HEK293 (cell line): ENCODE measurements at regions not wholly inside any gene's neighbourhood (a gene's known extent, or its start where the extent isn't known, plus 50 kb on each side); places are given as distances from the start of the nearest gene placed in this dataset.

Experiments
- TCF7L2 ChIP-seq: IDR thresholded peaks from 2 replicates; pipeline ENCODE4 v1.6.1; 2011; ENCODE audit warnings: low read depth, mild to moderate bottlenecking, inconsistent platforms, low read length, moderate library complexity, borderline replicate concordance
- ZNF488 ChIP-seq: fragments of 450-650 bp; formaldehyde crosslinking; IDR thresholded peaks from 2 replicates; pipeline ENCODE4 v1.5.1; 2016; ENCODE audit warnings: missing biosample characterization, missing genetic modification characterization
- ZNF776 ChIP-seq: fragments of 450-650 bp; formaldehyde crosslinking; IDR thresholded peaks from 2 replicates; pipeline ENCODE4 v1.5.0; 2017; ENCODE audit warnings: missing biosample characterization, missing genetic modification characterization, borderline replicate concordance
- TF ChIP-seq, protein P1 (sequence below): fragments of 450-650 bp; formaldehyde crosslinking; IDR thresholded peaks from 2 replicates; pipeline ENCODE4 v1.5.1; 2016; ENCODE audit warnings: missing biosample characterization, missing genetic modification characterization
- TF ChIP-seq, protein P2 (sequence below): fragments of 450-650 bp; formaldehyde crosslinking; IDR thresholded peaks from 2 replicates; pipeline ENCODE4 v1.5.1; 2016; ENCODE audit warnings: missing biosample characterization, missing genetic modification characterization

DNA sequence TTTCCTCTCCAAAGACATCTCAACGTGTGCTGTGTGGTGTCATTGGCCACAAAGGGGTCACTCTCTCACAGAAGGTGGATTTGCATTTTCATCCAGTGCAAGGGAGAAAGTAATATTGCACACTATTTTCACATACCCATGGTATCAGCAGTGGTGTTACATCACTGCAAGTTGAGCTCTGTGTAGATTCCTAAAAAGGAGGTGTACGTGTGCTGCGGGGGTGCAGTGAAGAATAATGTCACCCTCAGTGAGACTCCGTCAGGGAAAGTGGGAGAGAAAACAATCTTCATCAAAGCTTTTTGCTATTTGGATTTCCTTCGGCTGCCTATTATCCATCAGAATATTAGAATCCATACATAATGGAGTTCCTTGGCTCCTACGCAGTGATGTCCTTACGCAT lies 733.8 kb upstream of the FANCL start:
- no peak for TF ChIP-seq TCF7L2
- TF ChIP-seq, protein P1, sequence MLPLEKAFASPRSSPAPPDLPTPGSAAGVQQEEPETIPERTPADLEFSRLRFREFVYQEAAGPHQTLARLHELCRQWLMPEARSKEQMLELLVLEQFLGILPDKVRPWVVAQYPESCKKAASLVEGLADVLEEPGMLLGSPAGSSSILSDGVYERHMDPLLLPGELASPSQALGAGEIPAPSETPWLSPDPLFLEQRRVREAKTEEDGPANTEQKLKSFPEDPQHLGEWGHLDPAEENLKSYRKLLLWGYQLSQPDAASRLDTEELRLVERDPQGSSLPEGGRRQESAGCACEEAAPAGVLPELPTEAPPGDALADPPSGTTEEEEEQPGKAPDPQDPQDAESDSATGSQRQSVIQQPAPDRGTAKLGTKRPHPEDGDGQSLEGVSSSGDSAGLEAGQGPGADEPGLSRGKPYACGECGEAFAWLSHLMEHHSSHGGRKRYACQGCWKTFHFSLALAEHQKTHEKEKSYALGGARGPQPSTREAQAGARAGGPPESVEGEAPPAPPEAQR (tag by site-specific recombination), result no peak
- no peak for TF ChIP-seq ZNF488 (tag by site-specific recombination)
- no peak for TF ChIP-seq ZNF776 (tag by site-specific recombination)
- TF ChIP-seq, protein P2, sequence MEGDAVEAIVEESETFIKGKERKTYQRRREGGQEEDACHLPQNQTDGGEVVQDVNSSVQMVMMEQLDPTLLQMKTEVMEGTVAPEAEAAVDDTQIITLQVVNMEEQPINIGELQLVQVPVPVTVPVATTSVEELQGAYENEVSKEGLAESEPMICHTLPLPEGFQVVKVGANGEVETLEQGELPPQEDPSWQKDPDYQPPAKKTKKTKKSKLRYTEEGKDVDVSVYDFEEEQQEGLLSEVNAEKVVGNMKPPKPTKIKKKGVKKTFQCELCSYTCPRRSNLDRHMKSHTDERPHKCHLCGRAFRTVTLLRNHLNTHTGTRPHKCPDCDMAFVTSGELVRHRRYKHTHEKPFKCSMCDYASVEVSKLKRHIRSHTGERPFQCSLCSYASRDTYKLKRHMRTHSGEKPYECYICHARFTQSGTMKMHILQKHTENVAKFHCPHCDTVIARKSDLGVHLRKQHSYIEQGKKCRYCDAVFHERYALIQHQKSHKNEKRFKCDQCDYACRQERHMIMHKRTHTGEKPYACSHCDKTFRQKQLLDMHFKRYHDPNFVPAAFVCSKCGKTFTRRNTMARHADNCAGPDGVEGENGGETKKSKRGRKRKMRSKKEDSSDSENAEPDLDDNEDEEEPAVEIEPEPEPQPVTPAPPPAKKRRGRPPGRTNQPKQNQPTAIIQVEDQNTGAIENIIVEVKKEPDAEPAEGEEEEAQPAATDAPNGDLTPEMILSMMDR, result no peak
